Osteoblast (primary cell): ENCODE measurements at regions not wholly inside any gene's neighbourhood (a gene's known extent, or its start where the extent isn't known, plus 50 kb on each side); places are given as distances from the start of the nearest gene placed in this dataset.
"Not testable (repeated sequence)": the region's sequence is repeated elsewhere in the genome, so short reads cannot be mapped to it uniquely, and the experiment has no call there.

Experiments
- DNase-seq: peaks from one replicate; pipeline ENCODE4 v3.0.0; 2011; ENCODE audit warnings: low spot score, mixed read lengths; ENCODE audit not compliant: insufficient read length; ENCODE audit errors: missing footprints
- H2AFZ ChIP-seq: 2 replicates; pipeline ENCODE4 v1.6.0; 2011; ENCODE audit warnings: mild to moderate bottlenecking, low read length
- H3K27ac ChIP-seq: 2 replicates; pipeline ENCODE4 v1.5.1; 2011; ENCODE audit warnings: mild to moderate bottlenecking, low read depth, low read length, moderate library complexity
- H3K27me3 ChIP-seq: 2 replicates; pipeline ENCODE4 v1.6.0; 2012; ENCODE audit warnings: mild to moderate bottlenecking, control low read depth, inconsistent platforms, low read length, moderate library complexity; ENCODE audit not compliant: insufficient read depth
- H3K36me3 ChIP-seq: 2 replicates; pipeline ENCODE4 v1.5.1; 2011; ENCODE audit warnings: mild to moderate bottlenecking, low read length, control low read depth, moderate library complexity; ENCODE audit not compliant: insufficient read depth
- H3K4me1 ChIP-seq: 2 replicates; pipeline ENCODE4 v1.5.1; 2011; ENCODE audit warnings: mild to moderate bottlenecking, low read length, control low read depth, moderate library complexity; ENCODE audit not compliant: insufficient read depth
- H3K4me2 ChIP-seq: 2 replicates; pipeline ENCODE4 v1.6.0; 2011; ENCODE audit warnings: mild to moderate bottlenecking, low read length; ENCODE audit not compliant: insufficient read depth
- H3K4me3 ChIP-seq: fragments of 200-600 bp; sonication (generic); 3 replicates; pipeline ENCODE4 v1.5.1; 2012; ENCODE audit warnings: mild to moderate bottlenecking, low read length, inconsistent platforms; ENCODE audit not compliant: insufficient read depth
- H3K79me2 ChIP-seq: 2 replicates; pipeline ENCODE4 v1.6.0; 2012; ENCODE audit warnings: mild to moderate bottlenecking, low read length, control low read depth, inconsistent platforms; ENCODE audit not compliant: insufficient read depth
- H3K9me3 ChIP-seq: 2 replicates; pipeline ENCODE4 v1.5.1; 2011; ENCODE audit warnings: low read depth, low read length, control low read depth
- H4K20me1 ChIP-seq: 2 replicates; pipeline ENCODE4 v1.6.0; 2012; ENCODE audit warnings: mild to moderate bottlenecking, low read length, control low read depth; ENCODE audit not compliant: insufficient read depth
- TF ChIP-seq, protein P1 (sequence below): IDR thresholded peaks from 2 replicates; pipeline ENCODE4 v1.5.1; 2011; ENCODE audit warnings: mild to moderate bottlenecking, low read depth, low read length, moderate library complexity; ENCODE audit errors: extremely low read depth

DNA sequence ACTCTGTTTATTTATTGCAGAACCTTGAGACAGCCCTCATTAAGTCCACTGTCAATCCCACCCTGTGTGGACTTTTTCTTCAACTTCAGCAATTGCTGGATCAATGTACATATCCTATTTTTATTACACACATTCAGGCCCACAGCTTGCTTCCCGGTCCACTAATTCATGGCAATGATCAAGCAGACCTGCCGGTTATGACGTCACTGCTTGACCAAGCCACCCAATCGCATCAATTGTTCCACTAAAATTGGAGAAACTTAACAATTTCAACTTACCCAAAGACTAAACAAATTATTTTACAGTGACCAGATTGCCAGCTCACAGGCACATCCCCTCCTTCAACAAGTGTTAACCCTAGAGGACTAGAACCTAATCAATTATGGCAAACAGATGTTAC is 240.4 kb upstream of the MAGEB18 start:
- no peaks in the 10 kb centered on the region for H3K4me1 ChIP-seq
- no peak overlapping the region for H3K4me2 ChIP-seq
- H3K9me3 ChIP-seq = no peaks in the 10 kb centered on the region
- no peak overlapping the region for H3K27ac ChIP-seq
- no peak overlapping the region for H2AFZ ChIP-seq
- H3K36me3 ChIP-seq = no peaks in the 10 kb centered on the region
- no peaks in the 10 kb centered on the region for H4K20me1 ChIP-seq
- no peaks in the 10 kb centered on the region for H3K27me3 ChIP-seq
- TF ChIP-seq, protein P1, sequence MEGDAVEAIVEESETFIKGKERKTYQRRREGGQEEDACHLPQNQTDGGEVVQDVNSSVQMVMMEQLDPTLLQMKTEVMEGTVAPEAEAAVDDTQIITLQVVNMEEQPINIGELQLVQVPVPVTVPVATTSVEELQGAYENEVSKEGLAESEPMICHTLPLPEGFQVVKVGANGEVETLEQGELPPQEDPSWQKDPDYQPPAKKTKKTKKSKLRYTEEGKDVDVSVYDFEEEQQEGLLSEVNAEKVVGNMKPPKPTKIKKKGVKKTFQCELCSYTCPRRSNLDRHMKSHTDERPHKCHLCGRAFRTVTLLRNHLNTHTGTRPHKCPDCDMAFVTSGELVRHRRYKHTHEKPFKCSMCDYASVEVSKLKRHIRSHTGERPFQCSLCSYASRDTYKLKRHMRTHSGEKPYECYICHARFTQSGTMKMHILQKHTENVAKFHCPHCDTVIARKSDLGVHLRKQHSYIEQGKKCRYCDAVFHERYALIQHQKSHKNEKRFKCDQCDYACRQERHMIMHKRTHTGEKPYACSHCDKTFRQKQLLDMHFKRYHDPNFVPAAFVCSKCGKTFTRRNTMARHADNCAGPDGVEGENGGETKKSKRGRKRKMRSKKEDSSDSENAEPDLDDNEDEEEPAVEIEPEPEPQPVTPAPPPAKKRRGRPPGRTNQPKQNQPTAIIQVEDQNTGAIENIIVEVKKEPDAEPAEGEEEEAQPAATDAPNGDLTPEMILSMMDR = no peak
- H3K4me3 ChIP-seq = no peak overlapping the region
- no peak for DNase-seq
- no peaks in the 10 kb centered on the region for H3K79me2 ChIP-seq

- H3K9me3 ChIP-seq, H2AFZ ChIP-seq, H3K4me2 ChIP-seq, H4K20me1 ChIP-seq, H3K27me3 ChIP-seq, H3K27ac ChIP-seq, DNase-seq, H3K4me1 ChIP-seq, H3K79me2 ChIP-seq, H3K4me3 ChIP-seq, H3K36me3 ChIP-seq: not testable (repeated sequence)
These were observed 232.4 kb upstream of the MAGEB18 start for GRCh38 chrX:25905728-25906127.

DNA sequence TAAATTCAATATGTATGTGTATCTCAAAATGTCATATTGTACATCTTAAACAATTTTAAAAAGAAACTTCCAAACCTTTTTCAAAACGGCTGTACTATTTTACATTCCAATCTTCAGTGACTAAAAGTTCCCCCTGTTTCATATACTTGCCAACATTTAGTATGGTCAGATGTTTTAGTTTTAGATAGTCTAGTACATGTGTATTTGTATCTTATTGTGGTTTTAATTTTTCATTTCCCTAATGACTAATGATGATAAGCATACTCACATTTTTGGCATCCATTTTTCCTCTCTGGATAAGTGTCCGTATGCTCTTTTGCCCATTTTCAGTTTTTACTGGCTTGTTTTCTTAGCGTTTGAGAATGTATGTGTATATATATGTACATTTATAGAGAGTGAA is 212.2 kb upstream of the MAGEB18 start:
- Histone ChIP-seq H3K4me1 (no peaks in the 10 kb centered on the region), H4K20me1 (no peaks in the 10 kb centered on the region), H3K4me3 (no peak overlapping the region), H2AFZ (no peak overlapping the region), H3K79me2 (no peaks in the 10 kb centered on the region), H3K27ac (no peak overlapping the region), H3K27me3 (no peaks in the 10 kb centered on the region), H3K9me3 (no peaks in the 10 kb centered on the region), H3K4me2 (no peak overlapping the region), H3K36me3 (no peaks in the 10 kb centered on the region)
- TF ChIP-seq, protein P1 = no peak
- no peak for DNase-seq

DNA sequence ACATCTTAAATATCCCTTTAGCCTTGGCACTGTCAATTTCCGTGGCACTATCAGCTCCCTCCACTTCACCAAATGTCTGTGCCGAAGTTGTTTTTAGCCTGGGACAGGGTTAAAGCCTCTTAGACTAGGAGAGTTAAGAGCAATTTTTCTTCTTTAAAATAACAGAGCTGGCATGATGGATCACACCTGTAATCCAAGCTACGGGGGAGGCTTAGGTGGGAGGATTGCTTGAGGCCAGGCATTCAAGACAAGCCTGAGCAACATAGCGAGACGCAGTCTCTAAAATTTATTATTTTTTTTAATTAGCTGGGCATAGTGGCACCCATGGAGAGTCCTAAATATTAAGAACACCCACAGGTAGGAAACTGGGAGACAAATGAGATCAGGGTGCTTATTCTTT is 209.8 kb upstream of the MAGEB18 start:
- H4K20me1 ChIP-seq = no peaks in the 10 kb centered on the region
- no peaks in the 10 kb centered on the region for H3K36me3 ChIP-seq
- no peak overlapping the region for H2AFZ ChIP-seq
- DNase-seq = no peak
- no peak overlapping the region for H3K27ac ChIP-seq
- H3K4me3 ChIP-seq = no peak overlapping the region
- no peaks in the 10 kb centered on the region for H3K4me1 ChIP-seq
- TF ChIP-seq, protein P1 = no peak
- no peaks in the 10 kb centered on the region for H3K9me3 ChIP-seq
- H3K79me2 ChIP-seq = no peaks in the 10 kb centered on the region
- no peak overlapping the region for H3K4me2 ChIP-seq
- H3K27me3 ChIP-seq = no peaks in the 10 kb centered on the region

- H2AFZ ChIP-seq = no peak overlapping the region
- H3K9me3 ChIP-seq = peaks cover 3% of the 10 kb centered on the region
- no peak overlapping the region for H3K4me2 ChIP-seq
- no peaks in the 10 kb centered on the region for H3K79me2 ChIP-seq
- H3K27me3 ChIP-seq = no peaks in the 10 kb centered on the region
- no peaks in the 10 kb centered on the region for H3K4me1 ChIP-seq
- no peak overlapping the region for H3K4me3 ChIP-seq
- no peak overlapping the region for H3K27ac ChIP-seq
- H4K20me1 ChIP-seq = no peaks in the 10 kb centered on the region
- DNase-seq = no peak
- TF ChIP-seq, protein P1 = no peak
- no peaks in the 10 kb centered on the region for H3K36me3 ChIP-seq
These were observed 197.1 kb upstream of the MAGEB18 start for GRCh38 chrX:25941087-25941486.
